Cardiac muscle cell (in vitro differentiated cells and primary cell): ENCODE measurements at regions not wholly inside any gene's neighbourhood (a gene's known extent, or its start where the extent isn't known, plus 50 kb on each side); places are given as distances from the start of the nearest gene placed in this dataset.

ENCODE experiments used
- DNase-seq, 2 donors: peaks; one replicate each; pipeline versions ENCODE4 v3.0.0 to v3.0.0-alpha.2; 2010 to 2017; ENCODE audit warnings: low read depth in 1 of 2, low spot score in 1 of 2
- H3K27ac ChIP-seq: fragments of 200-600 bp; sonication (generic); 2 replicates; pipeline ENCODE4 v1.5.1; 2016
- H3K27me3 ChIP-seq: fragments of 200-600 bp; sonication (generic); 2 replicates; pipeline ENCODE4 v1.6.0; 2016; ENCODE audit warnings: control low read depth
- H3K36me3 ChIP-seq: fragments of 200-600 bp; sonication (generic); 2 replicates; pipeline ENCODE4 v1.5.1; 2016; ENCODE audit warnings: control low read depth
- H3K4me1 ChIP-seq: fragments of 200-600 bp; sonication (generic); 2 replicates; pipeline ENCODE4 v1.8.1; 2017; ENCODE audit warnings: low read depth, mild to moderate bottlenecking, mixed run types
- H3K4me3 ChIP-seq: fragments of 200-600 bp; sonication (generic); 2 replicates; pipeline ENCODE4 v1.5.1; 2016; ENCODE audit warnings: mild to moderate bottlenecking
- H3K9me3 ChIP-seq: fragments of 200-600 bp; sonication (generic); 2 replicates; pipeline ENCODE4 v1.5.1; 2017; ENCODE audit warnings: low read depth, mild to moderate bottlenecking, control low read depth
- CTCF ChIP-seq: IDR thresholded peaks from 2 replicates; pipeline ENCODE4 v1.5.1; 2012; ENCODE audit warnings: low read depth, mild to moderate bottlenecking, low read length

GRCh38 chr9:109624896-109625295, 126.8 kb upstream of the PTPN3 start:
- H3K9me3 ChIP-seq: no peaks in the 10 kb centered on the region
- no peaks in the 10 kb centered on the region for H3K36me3 ChIP-seq
- H3K4me1 ChIP-seq: peaks cover 9% of the 10 kb centered on the region
- no peak overlapping the region for H3K27ac ChIP-seq
- no peak overlapping the region for H3K4me3 ChIP-seq
- DNase-seq: no peak
- TF ChIP-seq CTCF: no peak
- peaks cover 3% of the 10 kb centered on the region for H3K27me3 ChIP-seq

GRCh38 chr9:109627042-109627441, 128.9 kb upstream of the PTPN3 start:
- Histone ChIP-seq H3K36me3 (no peaks in the 10 kb centered on the region), H3K27me3 (peaks cover 3% of the 10 kb centered on the region), H3K4me3 (no peak overlapping the region), H3K9me3 (no peaks in the 10 kb centered on the region), H3K27ac (no peak overlapping the region), H3K4me1 (peaks cover 9% of the 10 kb centered on the region)
- TF ChIP-seq CTCF: no peak
- no peak for DNase-seq

GRCh38 chr9:109629615-109630014, 131.5 kb upstream of the PTPN3 start:
- Histone ChIP-seq H3K4me1 (peaks cover 9% of the 10 kb centered on the region), H3K4me3 (no peak overlapping the region), H3K27ac (no peak overlapping the region), H3K27me3 (peaks cover 3% of the 10 kb centered on the region), H3K9me3 (no peaks in the 10 kb centered on the region), H3K36me3 (no peaks in the 10 kb centered on the region)
- no peak for TF ChIP-seq CTCF
- no peak for DNase-seq

- Histone ChIP-seq H3K4me3 (no peak overlapping the region), H3K27me3 (peaks cover 8% of the 10 kb centered on the region), H3K27ac (no peak overlapping the region), H3K36me3 (no peaks in the 10 kb centered on the region), H3K9me3 (no peaks in the 10 kb centered on the region), H3K4me1 (peaks cover 5% of the 10 kb centered on the region)
- no peak for DNase-seq
- no peak for TF ChIP-seq CTCF
These were observed 134.7 kb upstream of the PTPN3 start for GRCh38 chr9:109632817-109633216.

GRCh38 chr9:109639674-109640579, 140.1 kb upstream of the PALM2AKAP2 start:
- peaks cover 52% of the 10 kb centered on the region for H3K27me3 ChIP-seq
- peaks cover 1% of the 10 kb centered on the region for H3K4me1 ChIP-seq
- H3K27ac ChIP-seq: no peak overlapping the region
- peak; percentile 21 to 48 for DNase-seq
- H3K36me3 ChIP-seq: no peaks in the 10 kb centered on the region
- peak overlapping the region; percentile 44 for H3K4me3 ChIP-seq
- H3K9me3 ChIP-seq: no peaks in the 10 kb centered on the region
- TF ChIP-seq CTCF: no peak
